Astrocyte of the cerebellum (primary cell): ENCODE measurements at regions not wholly inside any gene's neighbourhood (a gene's known extent, or its start where the extent isn't known, plus 50 kb on each side); places are given as distances from the start of the nearest gene placed in this dataset.
"Not testable (repeated sequence)": the region's sequence is repeated elsewhere in the genome, so short reads cannot be mapped to it uniquely, and the experiment has no call there.

Experiments used
- DNase-seq: peaks from one replicate; pipeline ENCODE4 v3.0.0-alpha.2; 2011; ENCODE audit warnings: low read depth
- H3K4me3 ChIP-seq: 2 replicates; pipeline ENCODE4 v1.5.1; 2011; ENCODE audit warnings: mild to moderate bottlenecking, low read depth, low read length, moderate library complexity
- in situ Hi-C: cut with HindIII; loops from 2 replicates; pipeline ENCODE4 v1.10.0; 2017; ENCODE audit warnings: low sequenced_read_pairs
- TF ChIP-seq, protein P1 (sequence below): IDR thresholded peaks from 2 replicates; pipeline ENCODE4 v1.5.1; 2012; ENCODE audit warnings: low read length, low read depth, moderate library complexity, mild to moderate bottlenecking; ENCODE audit errors: missing control alignments

DNA sequence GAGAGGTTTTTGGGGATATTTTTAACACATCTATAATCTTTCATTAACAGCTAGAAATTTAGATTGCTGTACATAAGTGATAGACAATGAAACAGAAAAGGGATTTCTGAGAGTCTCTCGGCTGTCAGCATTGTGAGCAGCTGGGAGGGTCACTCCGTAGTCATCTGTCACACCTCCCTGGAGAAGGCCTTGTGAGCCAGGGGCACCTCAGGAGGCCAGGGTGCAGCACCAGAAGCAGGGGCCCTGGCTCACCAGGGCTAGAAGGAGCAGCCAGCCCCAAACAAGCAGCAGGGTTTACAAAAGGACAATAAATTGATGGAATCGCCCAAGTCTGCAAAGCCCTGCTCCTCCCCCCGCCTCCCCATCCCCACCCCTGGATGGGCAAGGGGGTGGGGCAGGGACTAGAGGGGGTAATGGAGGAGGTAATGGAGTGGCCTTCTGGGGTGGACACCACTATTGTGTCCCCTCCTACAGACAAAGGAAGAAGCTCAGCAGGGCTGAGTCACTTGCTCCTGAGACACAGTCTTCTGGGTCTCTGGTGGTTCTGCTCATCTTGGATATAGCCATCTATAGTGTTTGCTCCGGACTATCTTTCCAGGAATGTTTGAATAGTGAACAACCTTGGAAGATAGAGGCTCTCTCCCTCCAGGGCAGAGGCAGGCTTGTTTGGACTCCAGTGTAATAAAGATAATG is 263.4 kb downstream of the NPHP4 start:
- TF ChIP-seq, protein P1, sequence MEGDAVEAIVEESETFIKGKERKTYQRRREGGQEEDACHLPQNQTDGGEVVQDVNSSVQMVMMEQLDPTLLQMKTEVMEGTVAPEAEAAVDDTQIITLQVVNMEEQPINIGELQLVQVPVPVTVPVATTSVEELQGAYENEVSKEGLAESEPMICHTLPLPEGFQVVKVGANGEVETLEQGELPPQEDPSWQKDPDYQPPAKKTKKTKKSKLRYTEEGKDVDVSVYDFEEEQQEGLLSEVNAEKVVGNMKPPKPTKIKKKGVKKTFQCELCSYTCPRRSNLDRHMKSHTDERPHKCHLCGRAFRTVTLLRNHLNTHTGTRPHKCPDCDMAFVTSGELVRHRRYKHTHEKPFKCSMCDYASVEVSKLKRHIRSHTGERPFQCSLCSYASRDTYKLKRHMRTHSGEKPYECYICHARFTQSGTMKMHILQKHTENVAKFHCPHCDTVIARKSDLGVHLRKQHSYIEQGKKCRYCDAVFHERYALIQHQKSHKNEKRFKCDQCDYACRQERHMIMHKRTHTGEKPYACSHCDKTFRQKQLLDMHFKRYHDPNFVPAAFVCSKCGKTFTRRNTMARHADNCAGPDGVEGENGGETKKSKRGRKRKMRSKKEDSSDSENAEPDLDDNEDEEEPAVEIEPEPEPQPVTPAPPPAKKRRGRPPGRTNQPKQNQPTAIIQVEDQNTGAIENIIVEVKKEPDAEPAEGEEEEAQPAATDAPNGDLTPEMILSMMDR: no peak
- in situ Hi-C loops: no loop called here
- H3K4me3 ChIP-seq: no peak overlapping the region
- DNase-seq: no peak

DNA sequence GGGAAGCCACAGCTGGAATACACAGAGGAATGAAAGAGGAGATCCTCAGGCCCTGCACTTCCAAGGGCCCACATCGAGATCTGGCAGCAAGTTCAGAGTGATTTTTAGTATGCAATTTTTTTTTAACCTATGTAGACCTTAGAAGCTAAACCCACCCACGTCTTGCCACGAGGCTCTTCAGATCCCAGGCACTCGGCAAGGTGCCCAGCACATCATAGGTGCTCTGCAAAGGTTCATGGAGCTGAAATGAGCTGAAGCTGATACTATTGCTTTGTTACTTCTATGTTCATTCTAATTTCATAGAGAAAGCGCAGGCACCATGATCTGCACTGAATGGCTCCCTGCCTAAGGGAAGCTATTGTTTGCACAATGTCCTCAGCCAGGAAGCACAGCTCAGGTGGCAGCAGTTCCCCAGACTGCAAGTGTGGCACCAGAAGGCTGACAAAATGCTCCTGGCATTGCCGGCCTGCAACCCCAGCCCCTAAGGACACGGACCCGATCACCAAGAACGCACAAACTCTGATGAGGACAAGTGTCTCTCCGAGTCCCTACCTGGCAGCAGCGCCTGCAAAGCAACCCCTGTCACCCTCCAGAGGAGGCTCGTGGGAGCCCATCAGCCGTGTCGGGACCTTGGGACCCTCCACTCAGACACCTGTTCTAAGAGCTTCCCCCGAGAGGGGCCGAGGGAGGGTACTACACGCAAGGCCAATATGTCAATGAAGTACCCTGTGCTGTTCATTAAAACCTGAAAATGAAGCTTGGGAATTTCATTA is 264.2 kb downstream of the NPHP4 start:
- TF ChIP-seq, protein P1: no peak
- no peak overlapping the region for H3K4me3 ChIP-seq
- no peak for DNase-seq
- in situ Hi-C loops: no loop called here

DNA sequence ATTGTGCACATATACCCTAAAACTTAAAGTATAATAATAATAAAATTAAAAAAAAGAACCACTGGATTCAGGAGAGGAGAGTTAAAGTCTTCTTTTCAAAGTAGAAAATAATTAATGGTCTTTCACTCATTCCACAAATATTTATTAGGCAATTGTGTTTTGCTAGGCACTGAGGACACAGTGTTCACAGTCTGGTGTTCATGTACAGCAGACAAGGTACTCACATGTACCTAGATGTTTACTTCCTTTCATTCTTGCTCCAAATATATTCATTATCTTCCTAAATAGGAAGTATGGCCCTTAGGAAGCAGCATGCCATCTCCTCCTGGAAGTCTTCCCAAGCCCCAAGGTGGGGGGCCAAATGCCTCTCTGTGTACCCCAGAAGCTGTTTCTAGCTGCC is 265.0 kb downstream of the NPHP4 start:
- in situ Hi-C loops: no loop called here
- DNase-seq: no peak
- TF ChIP-seq, protein P1: no peak
- no peak overlapping the region for H3K4me3 ChIP-seq

DNA sequence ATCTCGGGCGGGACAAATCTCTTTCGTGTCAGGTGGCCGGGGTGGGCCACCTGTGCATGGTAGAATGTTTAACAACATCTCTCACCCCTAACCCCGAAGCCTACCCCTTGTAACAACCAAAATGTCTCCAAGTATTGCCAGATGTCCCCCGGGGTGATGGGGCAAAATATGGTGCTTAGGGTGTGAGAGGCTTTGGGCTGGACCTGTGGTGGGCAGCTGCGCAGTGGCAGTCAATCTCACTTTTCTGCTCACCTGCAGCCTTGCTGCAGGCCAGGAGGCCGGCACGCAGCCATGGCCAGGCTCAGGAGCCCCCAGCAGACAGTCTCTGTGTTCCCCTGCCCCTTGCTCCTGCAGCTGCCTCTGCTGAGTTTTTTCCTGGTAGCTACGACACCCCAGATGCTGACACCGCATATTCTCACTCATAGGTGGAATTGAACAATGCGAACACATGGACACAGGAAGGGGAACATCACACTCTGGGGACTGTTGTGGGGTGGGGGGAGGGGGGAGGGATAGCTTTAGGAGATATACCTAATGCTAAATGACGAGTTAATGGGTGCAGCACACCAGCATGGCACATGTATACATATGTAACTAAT is 265.5 kb downstream of the NPHP4 start:
- DNase-seq, in situ Hi-C loops: not testable (repeated sequence)

DNA sequence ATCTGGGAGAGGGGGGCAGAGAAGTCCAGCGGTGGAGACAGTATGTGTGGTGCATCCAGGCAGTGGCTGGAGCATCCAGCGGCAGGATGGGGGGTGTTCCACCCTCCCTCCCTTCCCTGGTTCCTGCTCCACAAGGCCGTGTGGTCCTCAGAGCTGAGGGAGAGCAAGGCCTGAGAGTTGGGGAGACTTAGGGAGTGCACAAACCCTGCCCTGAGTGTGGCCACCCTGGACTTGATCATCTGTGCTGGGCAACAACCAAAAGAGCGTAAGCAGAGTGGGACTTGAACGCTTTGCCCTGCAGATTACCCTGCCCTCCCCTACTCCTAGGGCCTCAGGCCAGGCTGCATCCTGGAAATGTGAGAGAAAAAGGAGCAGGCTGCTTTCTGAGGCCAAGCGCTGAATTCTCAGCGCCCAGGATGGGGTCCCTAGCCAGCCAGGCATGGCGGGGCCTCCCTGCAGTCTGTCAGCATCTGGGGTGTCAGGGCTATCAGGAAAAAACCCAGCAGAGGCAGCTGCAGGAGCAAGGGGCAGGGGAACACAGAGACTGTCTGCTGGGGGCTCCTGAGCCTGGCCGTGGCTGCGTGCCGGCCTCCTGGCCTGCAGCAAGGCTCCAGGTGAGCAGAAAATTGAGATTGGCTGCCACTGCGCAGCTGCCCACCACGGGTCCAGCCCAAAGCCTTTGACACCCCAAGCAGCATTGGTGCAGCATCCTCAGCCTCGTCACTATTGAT is 266.2 kb downstream of the NPHP4 start:
- no peak overlapping the region for H3K4me3 ChIP-seq
- no peak for DNase-seq
- in situ Hi-C loops: no loop called here
- TF ChIP-seq, protein P1: no peak

More for the DNA sequence above, 265.5 kb downstream of the NPHP4 start:
- H3K4me3 ChIP-seq: not testable (repeated sequence)

DNA sequence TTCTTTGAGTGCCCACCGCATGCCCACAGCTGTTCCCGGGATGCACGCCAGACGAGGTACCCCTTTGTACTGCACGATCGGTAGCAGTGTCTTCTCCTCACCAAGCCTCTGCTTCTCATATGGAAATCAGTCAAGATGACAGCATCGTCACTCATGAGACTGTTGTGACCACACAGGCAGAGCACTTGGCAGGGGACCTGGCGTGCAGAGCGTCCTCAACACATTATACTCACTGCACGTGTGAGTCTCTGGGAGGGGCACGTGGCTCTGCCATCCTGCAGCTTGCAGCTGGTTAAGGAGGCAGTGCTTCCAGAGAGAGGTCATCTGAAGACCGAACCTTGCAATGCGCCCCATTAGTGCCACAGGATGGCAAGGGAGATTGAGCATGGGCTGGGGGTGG is 266.8 kb downstream of the NPHP4 start:
- H3K4me3 ChIP-seq: no peak overlapping the region
- DNase-seq: no peak
- in situ Hi-C loops: no loop called here
- TF ChIP-seq, protein P1: no peak
